ENCODE measurements at regions not wholly inside any gene's neighbourhood (a gene's known extent, or its start where the extent isn't known, plus 50 kb on each side); places are given as distances from the start of the nearest gene placed in this dataset.

DNA sequence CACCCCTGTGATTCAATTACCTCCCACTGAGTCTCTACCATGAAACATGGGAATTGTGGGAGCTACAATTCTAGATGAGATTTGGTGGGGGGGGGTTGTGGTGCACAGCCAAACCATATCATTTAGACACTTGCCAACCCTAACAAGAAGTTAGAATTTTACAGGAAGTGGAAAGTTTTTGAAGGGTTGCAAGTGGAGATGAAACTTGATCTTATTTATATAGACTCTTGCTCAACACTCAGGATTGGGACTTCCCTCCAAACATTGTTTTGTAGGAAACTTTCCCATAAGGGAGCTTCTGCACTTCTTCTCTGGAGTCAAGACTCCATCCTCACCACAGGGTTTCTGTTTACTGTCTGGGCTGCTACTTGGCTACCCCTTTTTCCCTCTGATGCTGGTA is 266.7 kb upstream of the CDH11 start:
- Histone ChIP-seq H3K36me3 (ENCODE audit: insufficient read depth) (no peaks in the 10 kb centered on the region), H3K79me2 (ENCODE audit: insufficient read depth, low read depth) (no peaks in the 10 kb centered on the region), H3K4me2 (no peak overlapping the region), H3K27ac (no peak overlapping the region), H3K4me3 (IDR thresholded peaks at IDR 0.05; ENCODE audit: insufficient read depth, low read depth, low read length) (no peak overlapping the region), H3K4me1 (ENCODE audit: low read depth, poor library complexity, severe bottlenecking) (peaks cover 18% of the 10 kb centered on the region), H2AFZ (ENCODE audit: low read depth) (no peak overlapping the region), H3K9ac (no peak overlapping the region), H3K27me3 (ENCODE audit: insufficient read depth, low read depth) (no peaks in the 10 kb centered on the region), H4K20me1 (ENCODE audit: insufficient read depth) (no peaks in the 10 kb centered on the region)
- TF ChIP-seq, protein P1, sequence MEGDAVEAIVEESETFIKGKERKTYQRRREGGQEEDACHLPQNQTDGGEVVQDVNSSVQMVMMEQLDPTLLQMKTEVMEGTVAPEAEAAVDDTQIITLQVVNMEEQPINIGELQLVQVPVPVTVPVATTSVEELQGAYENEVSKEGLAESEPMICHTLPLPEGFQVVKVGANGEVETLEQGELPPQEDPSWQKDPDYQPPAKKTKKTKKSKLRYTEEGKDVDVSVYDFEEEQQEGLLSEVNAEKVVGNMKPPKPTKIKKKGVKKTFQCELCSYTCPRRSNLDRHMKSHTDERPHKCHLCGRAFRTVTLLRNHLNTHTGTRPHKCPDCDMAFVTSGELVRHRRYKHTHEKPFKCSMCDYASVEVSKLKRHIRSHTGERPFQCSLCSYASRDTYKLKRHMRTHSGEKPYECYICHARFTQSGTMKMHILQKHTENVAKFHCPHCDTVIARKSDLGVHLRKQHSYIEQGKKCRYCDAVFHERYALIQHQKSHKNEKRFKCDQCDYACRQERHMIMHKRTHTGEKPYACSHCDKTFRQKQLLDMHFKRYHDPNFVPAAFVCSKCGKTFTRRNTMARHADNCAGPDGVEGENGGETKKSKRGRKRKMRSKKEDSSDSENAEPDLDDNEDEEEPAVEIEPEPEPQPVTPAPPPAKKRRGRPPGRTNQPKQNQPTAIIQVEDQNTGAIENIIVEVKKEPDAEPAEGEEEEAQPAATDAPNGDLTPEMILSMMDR (conservative IDR thresholded peaks at IDR 0.05; ENCODE audit: low read depth, low read length): no peak

DNA sequence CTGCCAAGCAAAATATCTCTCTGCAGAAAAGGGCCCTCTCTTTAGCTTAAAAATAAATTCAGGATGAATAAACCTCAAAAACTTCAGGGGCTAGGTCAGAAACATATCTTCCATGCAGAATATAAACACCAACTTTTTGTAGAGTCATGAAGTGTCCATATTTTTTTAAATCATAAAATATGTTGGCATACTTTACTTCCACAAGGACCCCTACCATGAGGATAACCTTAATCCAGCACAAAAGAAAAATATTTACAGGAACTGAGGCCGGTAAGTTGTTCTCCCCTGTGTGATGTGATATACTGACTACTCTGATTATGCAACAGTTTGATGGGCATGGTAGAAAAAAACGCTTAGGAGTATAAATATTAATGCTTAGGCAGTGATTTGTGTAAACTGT is 264.8 kb upstream of the CDH11 start:
- Histone ChIP-seq H3K79me2 (ENCODE audit: insufficient read depth, low read depth) (no peaks in the 10 kb centered on the region), H3K36me3 (ENCODE audit: insufficient read depth) (no peaks in the 10 kb centered on the region), H3K27me3 (ENCODE audit: insufficient read depth, low read depth) (no peaks in the 10 kb centered on the region), H3K9ac (no peak overlapping the region), H3K4me2 (no peak overlapping the region), H3K4me3 (IDR thresholded peaks at IDR 0.05; ENCODE audit: insufficient read depth, low read depth, low read length) (no peak overlapping the region), H3K27ac (no peak overlapping the region), H2AFZ (ENCODE audit: low read depth) (no peak overlapping the region), H4K20me1 (ENCODE audit: insufficient read depth) (no peaks in the 10 kb centered on the region), H3K4me1 (ENCODE audit: low read depth, poor library complexity, severe bottlenecking) (peaks cover 13% of the 10 kb centered on the region)
- TF ChIP-seq, protein P1 (conservative IDR thresholded peaks at IDR 0.05; ENCODE audit: low read depth, low read length): no peak

DNA sequence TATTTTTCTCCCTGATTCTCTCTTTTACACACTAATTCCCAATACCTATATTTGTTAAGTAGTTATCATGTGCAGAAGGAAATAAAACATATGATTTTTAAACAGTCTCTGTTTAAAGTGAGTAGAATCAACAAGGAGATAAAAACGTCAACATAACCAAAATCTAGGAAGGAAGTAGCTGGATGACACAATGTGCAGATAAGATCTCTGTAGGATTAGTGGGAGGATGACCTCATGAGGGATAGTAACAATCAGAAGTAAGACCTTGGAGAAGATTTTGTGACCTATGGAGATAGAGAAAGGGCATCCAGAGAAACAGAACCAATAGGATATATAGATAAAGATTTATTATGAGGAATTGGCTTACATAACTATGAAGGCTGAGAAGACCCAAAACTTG is 262.6 kb upstream of the CDH11 start:
- Histone ChIP-seq H3K4me3 (IDR thresholded peaks at IDR 0.05; ENCODE audit: insufficient read depth, low read depth, low read length) (no peak overlapping the region), H3K79me2 (ENCODE audit: insufficient read depth, low read depth) (no peaks in the 10 kb centered on the region), H3K36me3 (ENCODE audit: insufficient read depth) (no peaks in the 10 kb centered on the region), H2AFZ (ENCODE audit: low read depth) (no peak overlapping the region), H4K20me1 (ENCODE audit: insufficient read depth) (no peaks in the 10 kb centered on the region), H3K27me3 (ENCODE audit: insufficient read depth, low read depth) (no peaks in the 10 kb centered on the region), H3K4me2 (no peak overlapping the region), H3K27ac (no peak overlapping the region), H3K9ac (no peak overlapping the region), H3K4me1 (ENCODE audit: low read depth, poor library complexity, severe bottlenecking) (no peaks in the 10 kb centered on the region)
- TF ChIP-seq, protein P1 (conservative IDR thresholded peaks at IDR 0.05; ENCODE audit: low read depth, low read length): no peak

DNA sequence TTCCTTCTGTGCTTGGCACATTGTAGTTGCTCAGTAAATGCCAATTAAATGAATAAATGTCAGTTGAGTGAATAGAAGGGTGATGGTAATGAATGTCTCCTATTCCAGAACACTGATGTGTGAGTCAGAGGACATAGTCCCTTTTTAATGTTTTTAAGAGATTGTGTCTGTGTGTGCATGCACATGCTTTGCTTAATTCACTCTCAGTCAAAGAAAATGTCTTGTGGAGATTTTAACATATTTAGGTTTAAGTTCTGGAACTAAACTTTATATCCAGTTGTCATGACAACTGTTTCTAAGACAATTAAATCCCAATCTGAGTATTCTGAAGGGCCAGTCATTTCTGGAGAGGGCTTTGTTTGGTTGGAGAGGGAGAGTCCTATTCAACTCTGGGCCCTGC is 255.3 kb upstream of the CDH11 start:
- Histone ChIP-seq H3K27me3 (ENCODE audit: insufficient read depth, low read depth) (no peaks in the 10 kb centered on the region), H3K27ac (no peak overlapping the region)
- TF ChIP-seq, protein P1 (conservative IDR thresholded peaks at IDR 0.05; ENCODE audit: low read depth, low read length): no peak

More for the DNA sequence above, 255.3 kb upstream of the CDH11 start:
- no peak overlapping the region for H2AFZ ChIP-seq (ENCODE audit: low read depth)
- no peak overlapping the region for H3K9ac ChIP-seq
- H3K36me3 ChIP-seq (ENCODE audit: insufficient read depth): no peaks in the 10 kb centered on the region
- H4K20me1 ChIP-seq (ENCODE audit: insufficient read depth): no peaks in the 10 kb centered on the region
- H3K79me2 ChIP-seq (ENCODE audit: insufficient read depth, low read depth): no peaks in the 10 kb centered on the region
- no peaks in the 10 kb centered on the region for H3K4me1 ChIP-seq (ENCODE audit: low read depth, poor library complexity, severe bottlenecking)
- H3K4me3 ChIP-seq (IDR thresholded peaks at IDR 0.05; ENCODE audit: insufficient read depth, low read depth, low read length): no peak overlapping the region
- no peak overlapping the region for H3K4me2 ChIP-seq
